GM18505 (cell line): ENCODE measurements at regions not wholly inside any gene's neighbourhood (a gene's known extent, or its start where the extent isn't known, plus 50 kb on each side); places are given as distances from the start of the nearest gene placed in this dataset.

Source experiments
- ATAC-seq: cut with Tn5 transposase; IDR thresholded peaks from one replicate; pipeline ENCODE4 v1.9.1; 2021; ENCODE audit not compliant: unreplicated experiment
- POLR2A ChIP-seq: IDR thresholded peaks from 4 replicates; pipeline ENCODE4 v1.6.1; 2011; ENCODE audit warnings: borderline replicate concordance; ENCODE audit not compliant: insufficient read depth, insufficient read length; ENCODE audit errors: extremely low read depth

DNA sequence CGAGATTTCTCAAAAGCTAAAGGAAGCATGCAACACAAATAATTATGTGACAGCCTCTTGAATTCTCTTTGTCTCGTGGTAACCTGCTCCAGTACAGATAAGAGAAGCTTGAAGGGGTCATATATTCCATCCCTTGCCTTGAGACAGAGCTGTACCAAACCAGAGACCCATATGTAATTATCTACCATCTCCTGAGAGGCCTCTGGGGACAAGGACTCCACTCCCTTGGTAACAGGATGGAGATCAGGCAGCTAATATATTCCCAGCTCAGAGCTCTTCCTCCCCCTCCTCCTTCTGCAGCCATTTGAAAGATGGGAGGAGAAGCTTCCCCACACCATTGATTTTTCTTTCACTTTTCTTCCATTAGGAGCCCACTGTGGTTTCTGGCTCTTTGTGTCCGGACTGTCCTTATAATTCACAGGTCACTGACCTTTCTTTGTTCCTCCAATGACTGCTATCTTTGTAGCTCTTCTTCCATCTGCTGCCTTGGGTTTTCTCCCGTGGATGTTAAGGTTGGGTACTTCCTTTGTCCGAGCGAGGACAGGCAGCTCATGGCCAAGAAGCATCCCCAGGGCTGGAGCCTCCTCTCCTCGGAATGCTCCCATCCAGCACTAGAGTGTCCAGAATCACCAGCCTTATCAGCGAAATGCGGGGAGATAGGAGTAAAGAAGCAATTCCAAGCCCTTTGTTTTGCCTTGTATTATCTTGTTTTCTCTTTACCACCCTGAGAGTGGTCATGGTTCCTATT is 51.4 kb upstream of the CALM2 start:
- TF ChIP-seq POLR2A: no peak
- ATAC-seq: no peak

DNA sequence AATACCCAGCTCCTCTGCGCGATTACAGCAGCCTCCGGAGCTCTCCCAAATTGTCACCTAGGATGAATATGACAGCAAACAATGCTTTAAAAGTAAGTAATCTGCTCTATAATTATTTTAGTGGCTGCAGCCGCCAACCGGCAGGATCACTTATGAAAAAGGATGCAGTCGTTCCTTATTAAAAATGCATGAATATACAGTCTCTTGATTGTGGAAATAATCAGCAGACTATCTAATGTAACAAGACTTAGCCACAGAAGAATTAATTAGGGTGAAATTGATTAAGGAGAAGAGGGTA is 50.6 kb upstream of the CALM2 start:
- no peak for ATAC-seq
- TF ChIP-seq POLR2A: no peak

DNA sequence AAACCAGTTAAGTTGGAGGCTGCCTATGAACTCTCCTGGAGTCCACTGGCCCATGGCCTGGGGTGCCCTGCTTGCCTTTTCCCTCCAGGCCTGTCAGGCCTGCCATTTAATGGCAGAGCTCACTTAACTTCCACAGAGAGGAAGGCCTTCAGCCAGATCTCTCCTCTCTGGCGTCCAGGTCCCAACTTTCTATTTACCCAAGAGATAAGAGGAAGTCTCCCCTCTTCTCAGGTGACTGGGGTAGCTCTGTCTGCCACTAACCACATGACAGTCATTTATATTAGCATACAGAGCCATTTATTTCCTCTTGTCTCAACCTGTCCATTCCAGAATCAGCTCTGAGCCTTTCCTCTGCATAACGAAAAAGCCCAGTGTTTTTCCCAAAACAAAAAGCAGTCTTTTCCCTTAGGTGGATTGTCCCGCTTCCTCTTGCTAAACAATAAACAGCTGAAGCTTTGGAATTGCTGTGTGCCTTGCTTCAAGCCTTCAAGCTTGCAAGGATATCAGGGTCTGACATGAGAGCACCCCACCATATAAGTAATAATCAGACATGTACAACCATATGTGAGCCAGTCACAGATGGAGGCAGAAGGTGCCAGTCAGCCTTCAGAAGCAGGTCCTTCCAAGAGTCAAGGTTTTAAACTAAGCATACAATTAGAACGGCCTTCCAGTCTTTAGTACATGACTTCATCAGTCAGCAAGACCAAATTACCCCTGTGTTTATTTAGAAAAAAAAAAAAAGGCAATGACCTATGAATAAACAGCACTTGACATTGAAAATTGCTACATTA is 50.0 kb upstream of the CALM2 start:
- no peak for ATAC-seq
- TF ChIP-seq POLR2A: no peak
